ENCODE measurements at regions not wholly inside any gene's neighbourhood (a gene's known extent, or its start where the extent isn't known, plus 50 kb on each side); places are given as distances from the start of the nearest gene placed in this dataset.

DNA sequence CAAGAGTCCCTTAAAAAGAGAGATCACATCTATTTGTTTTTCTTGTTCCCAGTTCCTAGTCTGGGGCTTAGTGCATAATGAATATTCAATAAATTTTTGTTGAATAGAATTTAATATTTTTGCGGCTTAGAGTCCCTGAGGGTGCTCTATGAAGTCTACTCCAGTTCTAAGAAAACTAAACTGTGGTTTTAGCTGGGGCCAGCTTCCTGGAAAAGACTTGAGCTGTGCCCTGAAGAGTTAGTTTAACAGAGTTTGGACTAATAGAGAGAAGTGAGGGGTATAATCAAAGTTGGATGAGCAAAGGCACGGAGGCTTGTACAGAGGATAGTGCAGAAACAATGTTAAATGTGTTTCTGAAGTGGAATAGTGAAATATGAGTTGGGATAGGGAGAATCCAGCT lies 168.9 kb downstream of the FASLG start:
- TF ChIP-seq CTCF (IDR thresholded peaks at IDR 0.05) = no peak

GRCh38 chr1:172832006-172832725 lies 173.3 kb downstream of the FASLG start:
- TF ChIP-seq CTCF (IDR thresholded peaks at IDR 0.05) = no peak

- no peak for TF ChIP-seq CTCF (IDR thresholded peaks at IDR 0.05)
These were observed 175.1 kb downstream of the FASLG start for GRCh38 chr1:172833954-172834353.

DNA sequence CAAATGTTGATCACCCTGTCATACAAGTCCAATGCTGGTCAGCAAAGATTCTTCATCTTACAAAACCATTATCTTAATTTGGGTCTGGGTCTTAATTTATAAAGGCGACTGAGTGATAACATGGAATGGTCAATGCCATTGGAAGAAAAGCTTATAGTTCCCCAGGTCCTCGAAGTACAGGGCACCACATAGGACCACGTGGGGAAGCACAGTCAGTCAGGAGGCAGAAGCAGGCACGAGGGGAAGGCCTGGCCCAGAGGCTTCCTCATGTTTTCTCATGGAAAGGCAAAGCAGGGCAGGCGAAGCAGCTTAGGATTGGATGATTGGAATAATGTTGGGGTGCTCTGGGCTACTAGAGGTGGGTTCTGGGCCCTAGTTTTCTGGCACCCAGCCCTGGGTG lies 175.7 kb downstream of the FASLG start:
- TF ChIP-seq CTCF (IDR thresholded peaks at IDR 0.05) = no peak

GRCh38 chr1:172835834-172836233 lies 176.9 kb downstream of the FASLG start:
- no peak for TF ChIP-seq CTCF (IDR thresholded peaks at IDR 0.05)

DNA sequence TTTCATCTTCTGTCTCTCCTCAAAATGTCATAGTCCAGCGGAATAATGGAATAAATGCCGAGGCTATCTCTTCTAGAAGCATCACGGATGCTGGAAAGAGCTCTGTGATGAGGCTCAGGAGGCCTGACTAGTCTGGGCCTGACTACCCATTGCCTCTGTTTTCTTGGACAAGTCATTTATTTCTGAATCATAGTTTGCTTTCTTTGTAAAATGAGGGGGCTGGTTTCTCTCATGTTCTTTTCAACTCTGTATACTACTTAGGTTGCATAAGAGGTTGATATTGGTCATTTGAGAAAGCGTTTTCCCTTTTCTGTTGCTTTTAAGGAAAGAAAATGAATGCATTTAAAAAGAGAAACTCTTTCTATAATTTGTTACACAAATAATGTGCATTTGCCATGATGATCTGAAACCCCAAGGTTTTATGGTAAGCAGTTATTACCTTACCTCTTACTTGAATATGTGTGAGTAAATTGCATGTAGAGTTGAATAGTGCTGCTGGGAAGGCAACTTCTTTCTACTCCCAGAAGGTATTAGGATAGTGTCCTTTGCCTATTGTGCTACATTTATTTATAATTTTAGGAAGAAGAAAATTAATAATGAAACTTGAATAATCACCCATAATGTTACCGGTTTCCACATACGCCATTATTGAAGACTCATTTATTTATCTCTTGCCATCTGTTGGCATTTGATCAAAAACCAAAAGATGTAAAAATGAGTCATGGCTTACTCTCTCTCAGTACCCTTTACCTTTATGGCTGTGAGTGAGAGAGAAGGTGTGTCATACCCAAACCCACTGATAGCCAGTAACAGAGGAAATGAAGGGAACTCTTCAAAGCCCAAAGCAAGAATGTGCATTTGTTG lies 179.1 kb downstream of the FASLG start:
- TF ChIP-seq CTCF (IDR thresholded peaks at IDR 0.05) = no peak

DNA sequence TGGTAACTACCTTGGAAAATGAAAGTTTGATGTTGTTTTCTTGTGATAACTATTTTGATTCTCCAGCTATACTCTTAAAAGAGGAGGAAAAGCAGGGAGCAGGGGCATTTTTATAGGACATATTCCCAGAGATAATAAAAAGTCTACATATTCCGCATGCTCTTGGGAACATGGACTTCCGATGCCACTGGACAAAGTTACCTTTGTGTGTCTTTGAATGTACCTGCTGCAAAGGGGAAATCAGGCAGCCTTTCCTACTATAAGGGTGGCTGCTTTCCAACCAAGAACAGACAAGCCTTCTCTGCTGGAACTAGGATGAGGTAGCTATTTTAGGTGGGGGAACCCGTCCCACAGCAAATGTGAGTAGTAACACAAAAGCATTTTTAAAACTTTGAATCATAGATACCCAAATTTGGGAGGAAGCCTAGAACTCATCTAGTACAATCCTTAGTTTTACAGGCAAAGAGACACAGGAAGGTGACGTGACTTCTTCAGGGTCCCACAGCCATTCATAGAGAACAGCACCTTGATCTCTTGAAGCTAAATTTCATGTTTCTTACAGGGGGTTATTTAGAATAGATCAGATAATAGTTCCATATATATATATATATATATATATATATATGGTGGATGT lies 179.9 kb downstream of the FASLG start:
- no peak for TF ChIP-seq CTCF (IDR thresholded peaks at IDR 0.05)

All from LNCAP (cell line).